GM12874 (cell line): ENCODE measurements at regions not wholly inside any gene's neighbourhood (a gene's known extent, or its start where the extent isn't known, plus 50 kb on each side); places are given as distances from the start of the nearest gene placed in this dataset.

ENCODE experiments used
- TF ChIP-seq, protein P1 (sequence below): IDR thresholded peaks from 2 replicates; pipeline ENCODE4 v1.5.1; 2011; ENCODE audit warnings: low read depth, mild to moderate bottlenecking, control low read depth, low read length, moderate library complexity; ENCODE audit not compliant: insufficient read depth

DNA sequence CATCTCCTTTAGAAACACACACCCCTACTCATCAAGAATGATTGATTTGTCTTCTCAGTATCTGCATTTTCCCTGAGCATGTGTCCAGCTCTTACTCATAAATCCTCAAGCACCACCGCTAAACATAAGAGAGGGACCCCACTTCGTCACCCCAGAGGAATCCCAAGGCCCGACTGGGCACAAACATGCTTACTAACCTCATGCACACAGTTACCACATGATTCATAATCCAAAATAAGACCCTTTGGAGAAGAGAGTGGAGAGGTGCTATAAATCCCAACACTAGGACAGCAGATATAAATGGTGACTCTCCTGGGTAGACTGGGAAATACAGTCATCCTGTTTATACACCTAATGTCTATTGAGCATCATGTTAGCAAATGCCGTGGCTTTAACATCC lies 843.2 kb upstream of the ID2 start:
- TF ChIP-seq, protein P1, sequence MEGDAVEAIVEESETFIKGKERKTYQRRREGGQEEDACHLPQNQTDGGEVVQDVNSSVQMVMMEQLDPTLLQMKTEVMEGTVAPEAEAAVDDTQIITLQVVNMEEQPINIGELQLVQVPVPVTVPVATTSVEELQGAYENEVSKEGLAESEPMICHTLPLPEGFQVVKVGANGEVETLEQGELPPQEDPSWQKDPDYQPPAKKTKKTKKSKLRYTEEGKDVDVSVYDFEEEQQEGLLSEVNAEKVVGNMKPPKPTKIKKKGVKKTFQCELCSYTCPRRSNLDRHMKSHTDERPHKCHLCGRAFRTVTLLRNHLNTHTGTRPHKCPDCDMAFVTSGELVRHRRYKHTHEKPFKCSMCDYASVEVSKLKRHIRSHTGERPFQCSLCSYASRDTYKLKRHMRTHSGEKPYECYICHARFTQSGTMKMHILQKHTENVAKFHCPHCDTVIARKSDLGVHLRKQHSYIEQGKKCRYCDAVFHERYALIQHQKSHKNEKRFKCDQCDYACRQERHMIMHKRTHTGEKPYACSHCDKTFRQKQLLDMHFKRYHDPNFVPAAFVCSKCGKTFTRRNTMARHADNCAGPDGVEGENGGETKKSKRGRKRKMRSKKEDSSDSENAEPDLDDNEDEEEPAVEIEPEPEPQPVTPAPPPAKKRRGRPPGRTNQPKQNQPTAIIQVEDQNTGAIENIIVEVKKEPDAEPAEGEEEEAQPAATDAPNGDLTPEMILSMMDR, result no peak

DNA sequence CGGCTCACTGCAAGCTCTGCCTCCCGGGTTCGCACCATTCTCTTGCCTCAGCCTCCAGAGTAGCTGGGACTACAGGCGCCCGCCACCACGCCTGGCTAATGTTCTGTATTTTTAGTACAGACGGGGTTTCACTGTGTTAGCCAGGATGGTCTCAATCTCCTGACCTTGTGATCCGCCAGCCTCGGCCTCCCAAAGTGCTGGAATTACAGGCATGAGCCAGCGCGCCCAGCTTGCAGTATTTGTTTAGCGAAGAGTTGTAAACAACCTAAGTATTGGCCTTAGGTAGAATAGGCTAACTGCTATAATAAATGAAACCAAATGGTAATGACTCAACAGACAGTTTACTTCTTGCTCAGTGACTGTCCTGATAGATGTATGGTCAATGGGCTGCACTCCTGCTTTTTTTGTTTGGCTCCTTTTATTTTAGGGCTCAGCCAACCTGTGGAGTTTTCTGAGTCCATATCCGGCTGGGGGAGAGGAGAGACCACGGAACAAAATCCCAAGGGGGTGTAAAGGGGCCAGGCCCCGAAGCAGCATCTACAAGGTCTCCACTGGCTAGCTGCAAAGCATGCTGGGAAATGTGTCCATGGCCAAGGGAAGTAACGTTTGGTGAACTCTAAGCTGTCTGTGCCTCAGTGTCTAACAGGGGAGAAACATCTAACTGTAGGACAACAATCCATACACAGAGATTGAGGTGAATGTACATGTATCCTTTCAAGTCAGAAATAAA lies 841.0 kb upstream of the ID2 start:
- TF ChIP-seq, protein P1, result no peak

DNA sequence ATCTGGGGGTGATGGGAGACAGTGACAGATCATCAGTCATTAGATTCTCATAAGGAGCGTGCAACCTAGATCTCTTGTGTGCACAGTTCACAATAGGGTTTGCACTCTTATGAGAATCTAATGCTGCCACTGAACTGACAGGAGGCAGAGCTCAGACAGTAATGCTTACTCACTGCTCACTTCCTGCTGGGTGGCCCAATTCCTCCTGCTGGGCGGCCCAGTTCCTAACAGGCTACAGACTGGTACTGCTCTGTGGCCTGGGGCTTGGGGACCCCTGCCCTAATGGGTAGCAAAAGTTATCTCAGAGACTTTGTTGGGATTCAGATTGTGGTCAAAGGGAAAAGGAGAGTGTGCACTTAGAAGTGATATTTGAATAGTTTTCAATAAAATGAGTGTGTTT lies 840.1 kb upstream of the ID2 start:
- TF ChIP-seq, protein P1, result no peak

DNA sequence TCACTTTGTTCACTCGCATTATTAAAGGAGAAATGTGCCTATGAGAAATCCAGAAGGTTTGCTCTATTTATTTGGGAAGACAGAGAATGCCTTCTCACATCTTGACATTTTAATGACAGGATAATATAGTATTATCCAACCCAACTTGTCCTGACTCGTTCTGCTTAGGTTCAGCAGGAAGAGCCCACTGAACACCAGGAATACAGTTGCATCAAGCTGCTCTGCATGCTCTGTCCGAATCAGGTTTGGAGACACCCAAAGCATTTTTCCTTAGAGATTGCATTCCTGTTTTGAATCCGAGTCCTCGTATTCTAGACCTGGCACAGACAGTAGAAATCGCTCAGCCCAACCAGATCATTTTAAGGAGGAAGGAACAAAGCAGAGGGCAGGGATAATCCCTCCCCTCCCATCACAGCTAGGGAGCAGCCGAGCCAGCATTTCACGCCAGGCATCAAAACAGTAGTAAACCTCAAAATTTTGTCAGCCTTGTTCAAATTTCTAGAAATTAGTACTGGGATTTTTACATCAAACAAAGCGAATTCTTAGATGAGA lies 837.4 kb upstream of the ID2 start:
- TF ChIP-seq, protein P1, result no peak

DNA sequence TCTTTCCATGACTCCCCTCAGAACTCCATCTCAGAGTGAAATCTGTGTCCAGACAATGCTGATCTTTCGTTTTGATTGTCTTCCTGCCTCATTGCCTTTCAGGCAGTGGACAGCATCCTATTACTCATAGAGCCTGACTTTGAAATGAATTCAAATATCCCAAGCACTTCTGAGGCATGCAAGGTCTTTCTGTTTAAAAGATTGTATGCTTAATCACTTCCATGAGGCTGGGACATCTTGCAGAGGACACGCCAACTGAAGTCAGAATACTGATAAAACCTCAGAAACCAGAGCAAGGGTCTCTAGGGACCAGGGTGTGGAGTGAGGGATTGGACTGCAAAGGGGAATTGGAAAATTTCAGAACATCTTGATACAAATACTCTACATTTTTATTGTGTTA lies 836.5 kb upstream of the ID2 start:
- TF ChIP-seq, protein P1, result no peak

DNA sequence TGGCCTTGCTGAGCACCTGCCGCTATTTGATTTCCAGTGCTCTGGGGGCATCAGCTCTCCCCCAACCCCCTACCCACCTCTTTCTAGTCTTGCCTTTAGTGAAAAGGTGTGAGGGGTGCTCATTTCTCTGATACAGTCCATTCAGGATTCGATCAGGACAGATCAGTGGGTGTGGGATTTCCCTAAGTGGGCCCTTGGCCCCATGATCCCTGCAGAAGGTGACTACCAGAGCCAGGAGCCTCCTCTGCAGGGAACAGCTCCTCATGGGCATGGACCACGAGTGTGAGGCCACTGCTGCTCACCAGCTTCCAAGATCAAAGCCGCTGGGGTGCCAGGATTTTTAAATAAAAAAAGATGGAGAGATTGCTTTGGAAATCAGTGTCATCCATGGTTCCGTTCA lies 835.2 kb upstream of the ID2 start:
- TF ChIP-seq, protein P1, result no peak

DNA sequence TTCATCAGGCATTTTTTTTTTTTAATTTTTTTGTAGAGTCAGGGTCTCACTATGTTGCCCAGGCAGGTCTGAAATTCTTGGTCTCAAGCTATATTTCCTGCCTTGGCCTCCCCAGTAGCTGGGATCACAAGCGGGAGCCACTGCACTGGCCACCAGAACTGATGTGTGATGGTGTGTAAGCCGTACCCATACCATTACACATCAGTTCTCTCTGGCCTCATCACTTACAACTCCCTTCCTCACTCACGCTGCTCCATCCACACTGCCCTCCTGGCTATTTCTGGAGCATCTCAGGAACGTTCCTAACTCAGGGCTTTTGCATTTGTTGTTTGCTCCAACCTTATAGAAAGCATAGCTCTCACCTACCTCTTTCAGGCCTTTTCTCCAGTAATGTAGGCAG lies 834.5 kb upstream of the ID2 start:
- TF ChIP-seq, protein P1, result no peak

DNA sequence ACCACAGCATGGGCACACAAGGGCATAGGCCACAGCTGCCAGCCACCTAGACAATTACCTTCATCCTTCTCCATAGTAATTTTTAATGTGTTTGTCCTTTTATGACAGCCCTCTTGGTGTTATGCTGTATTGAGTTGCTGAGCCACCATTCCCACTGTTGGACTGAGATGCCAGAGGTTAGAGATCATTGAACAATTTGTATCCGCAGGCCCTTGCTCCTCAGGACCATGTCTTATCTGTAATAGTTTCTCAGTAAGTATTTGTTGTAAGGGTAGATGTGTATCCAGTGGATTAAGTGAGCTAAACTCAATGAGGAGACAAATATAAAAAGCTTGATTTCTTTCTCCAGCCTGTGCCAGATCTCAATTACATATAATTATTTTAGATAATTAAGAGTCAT lies 832.8 kb upstream of the ID2 start:
- TF ChIP-seq, protein P1, result no peak
